ENCODE measurements at regions not wholly inside any gene's neighbourhood (a gene's known extent, or its start where the extent isn't known, plus 50 kb on each side); places are given as distances from the start of the nearest gene placed in this dataset.

DNA sequence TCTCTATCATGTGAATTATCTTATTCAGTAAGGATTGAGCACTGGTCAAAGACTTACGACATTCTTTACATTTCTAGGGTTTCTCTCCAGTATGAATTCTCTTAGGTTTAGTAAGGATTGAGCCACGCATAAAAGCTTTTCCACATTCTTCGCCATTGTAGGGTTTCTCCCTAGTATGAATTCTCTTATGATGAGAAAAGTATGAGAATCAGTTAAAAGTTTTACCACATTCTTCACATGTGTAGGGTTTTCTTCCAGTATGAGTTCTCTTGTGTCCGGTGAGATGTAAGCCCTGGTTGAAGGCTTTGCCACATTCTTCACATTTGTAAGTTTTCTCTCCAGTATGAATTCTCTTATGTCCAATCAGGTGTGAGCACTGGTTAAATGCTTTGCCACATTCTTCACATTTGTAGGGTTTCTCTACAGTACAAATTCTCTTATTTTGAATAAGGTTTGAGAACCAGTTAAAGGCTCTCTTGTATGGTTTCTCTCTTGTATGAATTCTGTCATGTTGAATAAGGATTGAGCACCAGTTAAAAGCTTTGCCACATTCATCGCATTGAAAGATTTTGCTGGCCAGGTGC is 445.9 kb downstream of the ZNF479 start:
- no peak for TF ChIP-seq CHD2 (IDR thresholded peaks at IDR 0.05; ENCODE audit: low read length)
- TF ChIP-seq KDM5A (IDR thresholded peaks at IDR 0.05; ENCODE audit: low read length): no peak
- TF ChIP-seq, protein P1, sequence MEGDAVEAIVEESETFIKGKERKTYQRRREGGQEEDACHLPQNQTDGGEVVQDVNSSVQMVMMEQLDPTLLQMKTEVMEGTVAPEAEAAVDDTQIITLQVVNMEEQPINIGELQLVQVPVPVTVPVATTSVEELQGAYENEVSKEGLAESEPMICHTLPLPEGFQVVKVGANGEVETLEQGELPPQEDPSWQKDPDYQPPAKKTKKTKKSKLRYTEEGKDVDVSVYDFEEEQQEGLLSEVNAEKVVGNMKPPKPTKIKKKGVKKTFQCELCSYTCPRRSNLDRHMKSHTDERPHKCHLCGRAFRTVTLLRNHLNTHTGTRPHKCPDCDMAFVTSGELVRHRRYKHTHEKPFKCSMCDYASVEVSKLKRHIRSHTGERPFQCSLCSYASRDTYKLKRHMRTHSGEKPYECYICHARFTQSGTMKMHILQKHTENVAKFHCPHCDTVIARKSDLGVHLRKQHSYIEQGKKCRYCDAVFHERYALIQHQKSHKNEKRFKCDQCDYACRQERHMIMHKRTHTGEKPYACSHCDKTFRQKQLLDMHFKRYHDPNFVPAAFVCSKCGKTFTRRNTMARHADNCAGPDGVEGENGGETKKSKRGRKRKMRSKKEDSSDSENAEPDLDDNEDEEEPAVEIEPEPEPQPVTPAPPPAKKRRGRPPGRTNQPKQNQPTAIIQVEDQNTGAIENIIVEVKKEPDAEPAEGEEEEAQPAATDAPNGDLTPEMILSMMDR (IDR thresholded peaks at IDR 0.05; ENCODE audit: control extremely low read depth in 1 of 3, insufficient read depth in 1 of 3, low read depth in 1 of 3, low read length in 3 of 3): no peak
- TF ChIP-seq POLR2AphosphoS5 (IDR thresholded peaks at IDR 0.05; ENCODE audit: low read depth, low read length): no peak
- TF ChIP-seq POLR2A (IDR thresholded peaks at IDR 0.05; ENCODE audit: control extremely low read depth in 1 of 2, low read depth in 2 of 2, low read length in 2 of 2): no peak

Data from H1 (cell line).